HCT116 (cell line): ENCODE measurements at regions not wholly inside any gene's neighbourhood (a gene's known extent, or its start where the extent isn't known, plus 50 kb on each side); places are given as distances from the start of the nearest gene placed in this dataset.

Experiments
- ATAC-seq: fragments of 200-7000 bp; cut with Tn5 transposase; 2 replicates; pipeline ENCODE4 v1.9.1; 2020; ENCODE audit warnings: mild to moderate bottlenecking, moderate library complexity
- BruUV-seq: library from RNA; stranded (reverse); fragments of 400-500 nt; replicated peaks from 2 replicates; lab custom pipeline; 2021; lab: Mats Ljungman, UMichigan
- CTCF ChIA-PET: fragments of 300-600 bp; sonication (Branson Sonifier 250); formaldehyde crosslinking; loops from one replicate; lab custom pipeline; 2021; ENCODE audit warnings: antibody characterized with exemption; lab: Charles Lee
- POLR2A ChIA-PET: fragments of 300-600, 350-600 bp; sonication (Branson Sonifier 250); formaldehyde crosslinking; loops from one replicate; lab custom pipeline; 2021; ENCODE audit warnings: antibody characterized with exemption; lab: Charles Lee
- RAD21 ChIA-PET, 2 experiments: fragments of 300-600 bp; sonication (Branson Sonifier 250); formaldehyde crosslinking; loops; one replicate each; lab custom pipeline; 2023; ENCODE audit warnings: low total read pairs in 2 of 2; ENCODE audit not compliant: uncharacterized antibody in 2 of 2, unreplicated experiment in 2 of 2, low non-redundant PET in 1 of 2; lab: Charles Lee
- DNase-seq: peaks from one replicate; pipeline ENCODE4 v3.0.0-alpha.2; 2010; ENCODE audit warnings: low read depth, low spot score
- H2AFZ ChIP-seq: fragments of 200-600 bp; shearing (Covaris generic), sonication (generic); 2 replicates; pipeline ENCODE4 v1.6.1; 2017; ENCODE audit warnings: low read depth, mixed run types, mixed read lengths, antibody characterized with exemption, low read length; ENCODE audit not compliant: poor library complexity, severe bottlenecking
- H3K27ac ChIP-seq: 2 replicates; pipeline ENCODE4 v1.5.1; 2012; ENCODE audit warnings: low read depth, low read length
- H3K27me3 ChIP-seq: fragments of 200-600 bp; sonication (generic); 2 replicates; pipeline ENCODE4 v1.6.1; 2016; ENCODE audit warnings: mixed run types, low read length, mixed read lengths; ENCODE audit not compliant: insufficient read depth
- H3K36me3 ChIP-seq, 2 experiments: fragments of 200-500 bp in 1 of 2; fragments of 200-600 bp in 1 of 2; sonication (Bioruptor generic) in 1 of 2; sonication (generic) in 1 of 2; 2 replicates each; pipeline versions ENCODE4 v1.5.1 to v1.6.1; 2014 to 2016; ENCODE audit warnings: low read length in 2 of 2, inconsistent platforms in 1 of 2, mixed read lengths in 1 of 2, mixed run types in 1 of 2; ENCODE audit not compliant: insufficient read depth in 2 of 2, control insufficient read depth in 1 of 2
- H3K4me1 ChIP-seq, 2 experiments: fragments of 200-600 bp in 1 of 2; sonication (generic) in 1 of 2; 2 replicates each; pipeline versions ENCODE4 v1.5.1 to v1.6.1; 2012 to 2017; ENCODE audit warnings: low read length in 2 of 2, inconsistent platforms in 1 of 2, mild to moderate bottlenecking in 1 of 2, mixed read lengths in 1 of 2, mixed run types in 1 of 2, moderate library complexity in 1 of 2; ENCODE audit not compliant: insufficient read depth in 2 of 2, control insufficient read depth in 1 of 2
- H3K4me2 ChIP-seq: fragments of 200-600 bp; sonication (generic); 2 replicates; pipeline ENCODE4 v1.6.1; 2017; ENCODE audit warnings: mixed run types, low read length, mixed read lengths
- H3K4me3 ChIP-seq, 2 experiments: fragments of 200-600 bp in 1 of 2; sonication (generic) in 1 of 2; replicated peaks in 1 of 2; 2 replicates each; pipeline ENCODE4 v1.5.1; 2011 to 2016; ENCODE audit warnings: low read length in 2 of 2, control low read depth in 1 of 2, low read depth in 1 of 2, mild to moderate bottlenecking in 1 of 2, mixed read lengths in 1 of 2, mixed run types in 1 of 2
- H3K79me2 ChIP-seq: fragments of 200-600 bp; sonication (generic); 2 replicates; pipeline ENCODE4 v1.6.1; 2017; ENCODE audit warnings: mild to moderate bottlenecking, mixed run types, low read length, moderate library complexity, mixed read lengths; ENCODE audit not compliant: insufficient read depth
- H3K9ac ChIP-seq: fragments of 200-600 bp; sonication (generic); 2 replicates; pipeline ENCODE4 v1.6.1; 2016; ENCODE audit warnings: low read length, mixed read lengths
- H3K9me2 ChIP-seq: fragments of 200-600 bp; sonication (generic), shearing (Covaris generic); 2 replicates; pipeline ENCODE4 v1.6.1; 2017; ENCODE audit warnings: mixed run types, mild to moderate bottlenecking, moderate library complexity; ENCODE audit not compliant: insufficient read depth
- H3K9me3 ChIP-seq, 2 experiments: fragments of 200-500 bp in 1 of 2; fragments of 200-600 bp in 1 of 2; sonication (Bioruptor generic) in 1 of 2; sonication (generic) in 1 of 2; 2 replicates each; pipeline ENCODE4 v1.6.1; 2014 to 2017; ENCODE audit warnings: low read length in 2 of 2, mixed read lengths in 2 of 2, inconsistent platforms in 1 of 2, low read depth in 1 of 2, mild to moderate bottlenecking in 1 of 2, mixed run types in 1 of 2, moderate library complexity in 1 of 2; ENCODE audit not compliant: control insufficient read depth in 1 of 2, insufficient read depth in 1 of 2
- H4K20me1 ChIP-seq: fragments of 200-600 bp; sonication (generic), shearing (Covaris generic); 2 replicates; pipeline ENCODE4 v1.6.1; 2017; ENCODE audit warnings: mixed run types, mild to moderate bottlenecking, moderate library complexity; ENCODE audit not compliant: insufficient read depth
- CEBPB ChIP-seq: IDR thresholded peaks from 2 replicates; pipeline ENCODE4 v1.6.1; 2012; ENCODE audit warnings: low read depth
- CTCF ChIP-seq, 3 experiments: fragments of 200-600 bp in 1 of 3; sonication (generic) in 1 of 3; IDR thresholded peaks in 2 of 3; conservative IDR thresholded peaks in 1 of 3; 2 replicates each; pipeline ENCODE4 v1.5.1; 2012 to 2017; ENCODE audit warnings: low read depth in 2 of 3, low read length in 2 of 3, antibody characterized with exemption in 1 of 3, borderline replicate concordance in 1 of 3, control low read depth in 1 of 3, mild to moderate bottlenecking in 1 of 3, mixed read lengths in 1 of 3, mixed run types in 1 of 3, moderate library complexity in 1 of 3; ENCODE audit not compliant: insufficient read depth in 1 of 3
- EZH2 ChIP-seq: fragments of 200-600 bp; sonication (generic); IDR thresholded peaks from 2 replicates; pipeline ENCODE4 v1.6.1; 2017; ENCODE audit warnings: antibody characterized with exemption, mixed run types
- POLR2AphosphoS5 ChIP-seq: IDR thresholded peaks from 2 replicates; pipeline ENCODE4 v1.6.1; 2011; ENCODE audit warnings: mild to moderate bottlenecking, low read depth, low read length, moderate library complexity
- REST ChIP-seq: IDR thresholded peaks from 2 replicates; pipeline ENCODE4 v1.6.1; 2012; ENCODE audit warnings: low read depth
- SIN3A ChIP-seq: IDR thresholded peaks from 2 replicates; pipeline ENCODE4 v1.6.1; 2012; ENCODE audit warnings: low read depth
- ZBTB33 ChIP-seq: IDR thresholded peaks from 2 replicates; pipeline ENCODE4 v1.6.1; 2011; ENCODE audit warnings: mild to moderate bottlenecking, low read length, moderate library complexity; ENCODE audit not compliant: insufficient replicate concordance; ENCODE audit errors: extremely low read depth
- intact Hi-C: fragments of 100-400 bp; cut with micrococcal nuclease; formaldehyde crosslinking; loops from 2 replicates; pipeline ENCODE4 v1.10.0; 2022

- BruUV-seq: no TSS peak
- Histone ChIP-seq H3K79me2 (no peaks in the 10 kb centered on the region), H3K9me2 (no peaks in the 10 kb centered on the region), H3K27ac (no peak overlapping the region), H4K20me1 (no peaks in the 10 kb centered on the region), H3K36me3 (no peaks in the 10 kb centered on the region), H3K4me1 (no peaks in the 10 kb centered on the region), H2AFZ (no peak overlapping the region), H3K9ac (no peak overlapping the region), H3K9me3 (no peaks in the 10 kb centered on the region), H3K27me3 (no peaks in the 10 kb centered on the region), H3K4me3 (no peak overlapping the region), H3K4me2 (no peak overlapping the region)
- DNase-seq (no peak), ATAC-seq (no peak)
- TF ChIP-seq POLR2AphosphoS5: no peak
- TF ChIP-seq CEBPB: no peak
- TF ChIP-seq EZH2: no peak
- no peak for TF ChIP-seq REST
- no peak for TF ChIP-seq SIN3A
- TF ChIP-seq CTCF (IDR thresholded peaks at IDR 0.05 in 2 of 3, conservative IDR thresholded peaks at IDR 0.05 in 1 of 3; ENCODE audit: borderline replicate concordance in 1 of 3, insufficient read depth in 1 of 3, low read depth in 2 of 3, low read length in 2 of 3): no peak
- no peak for TF ChIP-seq ZBTB33
- POLR2A ChIA-PET: no interaction called here
- RAD21 ChIA-PET: no interaction called here
- CTCF ChIA-PET: interaction anchor here (1.2 to 1.4 kb wide), 2 partner anchors 8 to 17 kb away, joined by 3 to 6 read pairs; no protein-coding TSS in a partner anchor
- intact Hi-C loops: no loop called here
Observed at GRCh38 chr12:73629171-73629570, 908.5 kb upstream of the ATXN7L3B start.
